ENCODE measurements at regions not wholly inside any gene's neighbourhood (a gene's known extent, or its start where the extent isn't known, plus 50 kb on each side); places are given as distances from the start of the nearest gene placed in this dataset.
A peak's percentile ranks its signal among the peaks of the same experiment; 100 is the strongest.
"Not testable (repeated sequence)": the region's sequence is repeated elsewhere in the genome, so short reads cannot be mapped to it uniquely, and the experiment has no call there.

GRCh38 chr6:137283940-137284810, 65.0 kb upstream of the IFNGR1 start:
- Histone ChIP-seq H4K20me1 (ENCODE audit: insufficient read depth) (no peaks in the 10 kb centered on the region), H3K27me3 (ENCODE audit: insufficient read depth, low read depth) (no peaks in the 10 kb centered on the region), H3K4me3 (no peak overlapping the region), H3K9me3 (ENCODE audit: insufficient read depth, low read depth) (no peaks in the 10 kb centered on the region), H3K9me2 (ENCODE audit: insufficient read depth) (no peaks in the 10 kb centered on the region), H3K4me1 (replicated peaks; ENCODE audit: insufficient read depth) (peaks cover 15% of the 10 kb centered on the region), H3F3A (ENCODE audit: insufficient read depth, low read depth) (peaks cover 9% of the 10 kb centered on the region; the same call in 1 of the 2 replicates), H3K36me3 (ENCODE audit: low read depth) (no peaks in the 10 kb centered on the region), H3K27ac (peak overlapping the region; percentile 28; the same call in 1 of the 2 replicates), H3K4me2 (peak overlapping the region; percentile 11; the same call in 1 of the 2 replicates), H2AFZ (no peak overlapping the region), H3K79me2 (ENCODE audit: low read depth) (no peaks in the 10 kb centered on the region)
- TF ChIP-seq CTCF (conservative IDR thresholded peaks at IDR 0.05) (no peak), EZH2 (IDR thresholded peaks at IDR 0.05; ENCODE audit: low read depth) (no peak)
- BruUV-seq (replicated peaks) = no TSS peak
- DNase-seq = peak in 1 of 2 experiments; percentile 78
- intact Hi-C loops (cut with micrococcal nuclease; ENCODE audit: unreplicated experiment) = no loop called here
- ChIA-PET CTCF (interaction anchor here (0.6 kb wide), 1 partner anchor 723 kb away, joined by 3 read pairs; no protein-coding TSS in a partner anchor), POLR2A (ENCODE audit: unreplicated experiment) (no interaction called here)

GRCh38 chr6:137283080-137283479, 63.9 kb upstream of the IFNGR1 start:
- no TSS peak for BruUV-seq (replicated peaks)
- intact Hi-C loops (cut with micrococcal nuclease; ENCODE audit: unreplicated experiment) = no loop called here
- Histone ChIP-seq H3F3A (ENCODE audit: insufficient read depth, low read depth) (peaks cover 9% of the 10 kb centered on the region), H3K27me3 (ENCODE audit: insufficient read depth, low read depth) (no peaks in the 10 kb centered on the region), H3K4me2 (no peak overlapping the region), H3K27ac (no peak overlapping the region), H3K4me1 (replicated peaks; ENCODE audit: insufficient read depth) (peaks cover 18% of the 10 kb centered on the region), H3K4me3 (no peak overlapping the region), H3K79me2 (ENCODE audit: low read depth) (no peaks in the 10 kb centered on the region), H3K36me3 (ENCODE audit: low read depth) (no peaks in the 10 kb centered on the region), H4K20me1 (ENCODE audit: insufficient read depth) (no peaks in the 10 kb centered on the region), H2AFZ (no peak overlapping the region), H3K9me2 (ENCODE audit: insufficient read depth) (no peaks in the 10 kb centered on the region), H3K9me3 (ENCODE audit: insufficient read depth, low read depth) (peaks cover 5% of the 10 kb centered on the region; the same call in 1 of the 2 replicates)
- ChIA-PET POLR2A (ENCODE audit: unreplicated experiment) (no interaction called here), CTCF (no interaction called here)
- DNase-seq = no peak
- TF ChIP-seq CTCF (conservative IDR thresholded peaks at IDR 0.05) (no peak), EZH2 (IDR thresholded peaks at IDR 0.05; ENCODE audit: low read depth) (no peak)

DNA sequence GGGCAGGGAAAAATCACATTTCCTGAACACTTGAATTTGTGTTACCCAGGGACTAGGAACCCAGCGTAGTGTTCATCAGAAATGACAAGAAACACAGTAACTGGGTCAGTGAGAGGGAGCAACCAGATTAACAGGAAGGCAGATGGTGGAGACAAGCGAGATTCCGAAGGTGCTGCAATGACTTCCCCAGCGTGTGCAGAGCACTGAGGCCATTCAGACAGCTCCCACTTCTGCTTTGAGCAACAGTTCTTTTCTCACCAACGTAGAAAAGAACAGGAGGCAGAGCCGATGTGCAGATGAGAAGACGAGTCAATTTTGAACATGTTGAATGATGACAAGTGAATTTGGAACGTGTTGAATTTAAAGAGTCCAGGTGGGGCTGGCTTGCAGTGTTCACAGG, 63.1 kb upstream of the IFNGR1 start:
- CTCF ChIA-PET = no interaction called here
- Histone ChIP-seq H2AFZ (no peak overlapping the region), H3K4me3 (no peak overlapping the region), H4K20me1 (ENCODE audit: insufficient read depth) (no peaks in the 10 kb centered on the region), H3K9me3 (ENCODE audit: insufficient read depth, low read depth) (peaks cover 5% of the 10 kb centered on the region; the same call in 1 of the 2 replicates), H3K4me2 (no peak overlapping the region), H3F3A (ENCODE audit: insufficient read depth, low read depth) (peaks cover 9% of the 10 kb centered on the region), H3K79me2 (ENCODE audit: low read depth) (no peaks in the 10 kb centered on the region), H3K36me3 (ENCODE audit: low read depth) (no peaks in the 10 kb centered on the region), H3K9me2 (ENCODE audit: insufficient read depth) (no peaks in the 10 kb centered on the region), H3K27me3 (ENCODE audit: insufficient read depth, low read depth) (no peaks in the 10 kb centered on the region), H3K27ac (no peak overlapping the region), H3K4me1 (replicated peaks; ENCODE audit: insufficient read depth) (peaks cover 26% of the 10 kb centered on the region)
- intact Hi-C loops (cut with micrococcal nuclease; ENCODE audit: unreplicated experiment) = no loop called here
- POLR2A ChIA-PET (ENCODE audit: unreplicated experiment) = no interaction called here
- BruUV-seq (replicated peaks) = no TSS peak
- TF ChIP-seq EZH2 (IDR thresholded peaks at IDR 0.05; ENCODE audit: low read depth) = no peak
- TF ChIP-seq CTCF (conservative IDR thresholded peaks at IDR 0.05) = no peak
- DNase-seq = peak in 1 of 2 experiments; percentile 24

- H3K27ac ChIP-seq; H3K9me3 ChIP-seq (ENCODE audit: insufficient read depth, low read depth); H3K79me2 ChIP-seq (ENCODE audit: low read depth); H3K36me3 ChIP-seq (ENCODE audit: low read depth); BruUV-seq (replicated peaks); H3K9me2 ChIP-seq (ENCODE audit: insufficient read depth); H3F3A ChIP-seq (ENCODE audit: insufficient read depth, low read depth); H4K20me1 ChIP-seq (ENCODE audit: insufficient read depth); H2AFZ ChIP-seq; DNase-seq; H3K4me3 ChIP-seq; POLR2A ChIA-PET (ENCODE audit: unreplicated experiment); H3K4me2 ChIP-seq; CTCF ChIA-PET; H3K27me3 ChIP-seq (ENCODE audit: insufficient read depth, low read depth): not testable (repeated sequence)
- peaks cover 25% of the 10 kb centered on the region for H3K4me1 ChIP-seq (replicated peaks; ENCODE audit: insufficient read depth)
- intact Hi-C loops (cut with micrococcal nuclease; ENCODE audit: unreplicated experiment) = loop anchor here (2.0 to 10.0 kb wide), 3 partner anchors 30 to 826 kb away; partner anchors contain the start of gene PERP
Measured at GRCh38 chr6:137279279-137279678, 60.1 kb upstream of the IFNGR1 start.
